Chondrocyte (in vitro differentiated cells): ENCODE measurements at regions not wholly inside any gene's neighbourhood (a gene's known extent, or its start where the extent isn't known, plus 50 kb on each side); places are given as distances from the start of the nearest gene placed in this dataset.

Source experiments
- DNase-seq: peaks from one replicate; pipeline ENCODE4 v3.0.0; 2021; ENCODE audit warnings: mixed read lengths, low spot score
- H3K27ac Mint-ChIP-seq: one replicate; pipeline ENCODE4 v1.8.0; 2021; ENCODE audit warnings: mild to moderate bottlenecking, moderate library complexity, mixed read lengths; ENCODE audit not compliant: unreplicated experiment
- H3K27me3 Mint-ChIP-seq: 2 replicates; pipeline ENCODE4 v1.8.0; 2021; ENCODE audit warnings: low read depth, mixed read lengths
- H3K36me3 Mint-ChIP-seq: 2 replicates; pipeline ENCODE4 v1.8.0; 2021; ENCODE audit warnings: low read depth, mixed read lengths
- H3K4me1 Mint-ChIP-seq: 2 replicates; pipeline ENCODE4 v1.8.0; 2021; ENCODE audit warnings: low read depth, mild to moderate bottlenecking, mixed read lengths
- H3K4me3 Mint-ChIP-seq: one replicate; pipeline ENCODE4 v1.8.0; 2021; ENCODE audit warnings: mild to moderate bottlenecking, moderate library complexity, mixed read lengths; ENCODE audit not compliant: unreplicated experiment
- H3K9me3 Mint-ChIP-seq: 2 replicates; pipeline ENCODE4 v1.8.0; 2021; ENCODE audit warnings: low read depth, mixed read lengths
- CTCF ChIP-seq: fragments of 200-600 bp; sonication (generic); IDR thresholded peaks from 2 replicates; pipeline ENCODE4 v1.5.0; 2021; ENCODE audit warnings: antibody characterized with exemption, mild to moderate bottlenecking, moderate library complexity

DNA sequence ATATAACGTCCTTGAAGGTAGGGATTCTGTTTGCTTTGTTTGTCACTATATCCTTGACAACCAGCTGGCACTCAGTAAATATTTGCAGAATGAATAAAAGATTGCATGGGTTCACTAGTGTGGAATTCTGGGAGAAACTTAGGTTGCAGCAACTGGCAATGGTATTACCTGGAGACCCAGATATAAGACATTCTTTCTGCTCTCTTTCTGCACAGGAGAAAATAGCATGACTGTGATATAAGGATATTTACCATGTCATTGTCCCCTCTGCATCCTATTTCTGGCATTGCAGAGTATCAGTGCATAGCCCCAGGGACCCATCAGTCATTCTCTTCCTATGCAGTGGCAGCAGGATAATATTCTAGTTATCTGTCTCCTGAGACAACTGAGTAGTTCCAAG is 308.9 kb upstream of the LRRC7 start:
- Mint-ChIP-seq H3K36me3 (no peaks in the 10 kb centered on the region), H3K9me3 (no peaks in the 10 kb centered on the region), H3K27ac (no peak overlapping the region), H3K27me3 (peaks cover 10% of the 10 kb centered on the region), H3K4me3 (no peak overlapping the region), H3K4me1 (no peaks in the 10 kb centered on the region)
- no peak for TF ChIP-seq CTCF
- no peak for DNase-seq

DNA sequence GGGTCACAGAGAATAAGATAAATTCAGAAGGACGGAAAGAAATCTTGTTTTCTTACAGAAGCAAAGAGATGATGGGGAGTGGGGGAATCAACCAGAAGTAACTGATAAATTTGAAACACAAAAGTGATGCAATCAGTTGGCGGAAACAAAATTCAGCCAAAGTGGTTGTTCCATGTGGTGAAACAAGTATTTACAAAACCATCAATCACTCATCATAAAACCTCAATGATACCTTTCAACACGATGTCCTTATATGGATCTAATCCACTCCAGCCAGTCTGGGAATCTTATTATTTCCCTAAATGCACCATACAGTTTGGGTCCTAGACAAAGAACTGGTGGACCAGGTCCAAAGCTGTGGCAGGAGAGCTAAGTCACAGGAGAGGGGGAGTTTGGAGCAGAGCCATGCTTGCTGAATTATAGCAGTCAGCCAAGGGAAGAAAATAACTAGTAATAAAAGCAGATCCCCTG is 303.8 kb upstream of the LRRC7 start:
- H3K27me3 Mint-ChIP-seq = peaks cover 10% of the 10 kb centered on the region
- H3K4me1 Mint-ChIP-seq = peaks cover 2% of the 10 kb centered on the region
- no peak for DNase-seq
- H3K36me3 Mint-ChIP-seq = no peaks in the 10 kb centered on the region
- H3K27ac Mint-ChIP-seq = no peak overlapping the region
- no peak overlapping the region for H3K4me3 Mint-ChIP-seq
- no peak for TF ChIP-seq CTCF
- H3K9me3 Mint-ChIP-seq = no peaks in the 10 kb centered on the region

DNA sequence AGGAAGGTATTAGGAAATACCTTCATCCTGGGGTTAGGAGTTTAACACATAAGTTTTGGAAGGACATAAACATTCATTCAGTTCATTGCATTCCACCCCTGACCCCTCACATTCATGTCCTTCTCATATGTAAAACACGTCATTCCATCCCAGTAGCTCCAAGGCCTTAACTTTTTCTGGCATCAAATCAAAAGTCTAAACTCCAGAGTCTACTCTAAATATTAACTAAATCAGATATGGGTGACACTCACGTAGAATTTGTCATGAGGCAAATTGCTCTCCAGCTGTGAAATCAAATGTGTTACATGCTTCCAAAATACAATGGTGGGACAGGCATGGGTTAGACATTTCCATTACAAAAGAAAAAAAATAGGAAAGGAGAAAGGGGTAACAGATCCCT is 298.2 kb upstream of the LRRC7 start:
- no peaks in the 10 kb centered on the region for H3K36me3 Mint-ChIP-seq

GRCh38 chr1:69271587-69272125 is 296.1 kb upstream of the LRRC7 start:
- no peak for TF ChIP-seq CTCF
- DNase-seq = no peak
- Mint-ChIP-seq H3K4me1 (no peaks in the 10 kb centered on the region), H3K27me3 (peaks cover 8% of the 10 kb centered on the region), H3K27ac (no peak overlapping the region), H3K9me3 (no peaks in the 10 kb centered on the region), H3K4me3 (no peak overlapping the region), H3K36me3 (no peaks in the 10 kb centered on the region)

More for the DNA sequence above, 298.2 kb upstream of the LRRC7 start:
- no peak overlapping the region for H3K4me3 Mint-ChIP-seq
- DNase-seq = no peak
- TF ChIP-seq CTCF = no peak
- no peaks in the 10 kb centered on the region for H3K9me3 Mint-ChIP-seq
- no peaks in the 10 kb centered on the region for H3K4me1 Mint-ChIP-seq
- H3K27me3 Mint-ChIP-seq = no peaks in the 10 kb centered on the region
- no peak overlapping the region for H3K27ac Mint-ChIP-seq

DNA sequence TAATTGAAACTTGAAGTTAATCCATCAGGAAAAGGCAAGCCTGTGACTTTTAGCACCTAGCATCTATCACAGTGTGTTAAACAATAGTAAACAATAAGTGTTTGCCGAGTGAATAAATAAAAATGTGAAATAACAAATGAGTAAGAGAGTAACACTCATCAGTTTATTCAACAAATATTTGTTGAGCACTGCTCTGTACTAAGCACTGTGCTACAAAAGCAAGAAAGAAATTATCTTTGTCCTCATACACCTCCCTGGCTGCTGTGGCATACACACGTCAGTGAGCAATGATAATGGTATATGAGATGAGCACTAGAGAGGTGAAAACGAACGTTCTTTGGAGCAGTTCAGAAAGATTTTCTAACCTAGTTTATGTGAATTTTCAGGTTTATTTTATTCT is 295.0 kb upstream of the LRRC7 start:
- TF ChIP-seq CTCF = no peak

More for the DNA sequence above, 295.0 kb upstream of the LRRC7 start:
- no peak overlapping the region for H3K4me3 Mint-ChIP-seq
- DNase-seq = no peak
- no peaks in the 10 kb centered on the region for H3K36me3 Mint-ChIP-seq
- peaks cover 10% of the 10 kb centered on the region for H3K27me3 Mint-ChIP-seq
- H3K27ac Mint-ChIP-seq = no peak overlapping the region
- H3K4me1 Mint-ChIP-seq = no peaks in the 10 kb centered on the region
- no peaks in the 10 kb centered on the region for H3K9me3 Mint-ChIP-seq
